Inferior parietal cortex (tissue), 1 donor: ENCODE measurements at regions not wholly inside any gene's neighbourhood (a gene's known extent, or its start where the extent isn't known, plus 50 kb on each side); places are given as distances from the start of the nearest gene placed in this dataset.
"Not testable (repeated sequence)": the region's sequence is repeated elsewhere in the genome, so short reads cannot be mapped to it uniquely, and the experiment has no call there.

ENCODE experiments used
- DNase-seq: peaks from one replicate; pipeline ENCODE4 v3.0.0-alpha.2; 2016; ENCODE audit errors: extremely low spot score

DNA sequence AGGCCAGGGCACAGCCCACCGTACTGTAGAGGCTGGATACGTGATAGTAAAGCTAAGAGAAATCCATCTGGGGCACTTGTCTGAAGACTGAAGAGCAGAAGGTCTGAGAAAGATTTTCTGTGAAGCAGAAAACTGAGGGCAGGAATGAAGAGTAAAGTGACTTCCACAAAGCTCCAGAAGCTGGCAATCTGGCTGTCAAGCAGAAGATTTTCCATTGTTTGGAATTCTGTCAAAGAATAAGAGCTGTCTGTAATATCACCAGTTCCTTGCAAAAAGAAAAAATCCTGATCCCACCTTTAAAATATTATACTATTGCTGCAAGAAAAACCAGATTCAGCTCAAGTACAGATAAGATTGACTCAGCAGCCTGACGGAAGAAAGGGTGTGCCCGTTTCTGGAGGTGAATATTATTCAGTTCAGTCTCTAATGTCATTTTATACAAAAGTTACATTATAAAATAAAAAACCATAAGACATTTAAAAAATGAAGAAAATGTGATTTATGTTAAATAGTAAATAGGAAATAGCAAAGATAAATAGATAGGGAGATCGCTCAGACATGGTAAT, 550.4 kb upstream of the SGO1 start:
- no peak for DNase-seq

DNA sequence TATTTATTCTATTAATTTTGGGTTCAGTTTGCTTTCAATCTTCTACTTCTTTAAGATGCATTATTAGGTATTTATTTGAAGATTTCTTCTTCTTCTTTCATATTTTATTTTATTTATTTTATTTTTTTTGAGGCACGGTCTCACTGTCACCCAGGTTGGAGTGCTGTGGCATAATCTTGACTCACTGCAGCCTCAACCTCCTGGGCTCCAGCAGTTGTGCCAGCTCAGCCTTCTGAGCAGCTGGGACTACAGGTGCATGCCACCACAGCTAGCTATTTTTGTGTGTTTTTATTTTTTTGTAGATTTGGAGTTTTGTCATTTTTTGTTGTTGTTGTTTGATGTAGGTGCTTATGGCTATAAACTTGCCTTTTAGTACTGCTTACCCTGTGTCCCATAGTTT, 543.2 kb upstream of the SGO1 start:
- DNase-seq: no peak

DNA sequence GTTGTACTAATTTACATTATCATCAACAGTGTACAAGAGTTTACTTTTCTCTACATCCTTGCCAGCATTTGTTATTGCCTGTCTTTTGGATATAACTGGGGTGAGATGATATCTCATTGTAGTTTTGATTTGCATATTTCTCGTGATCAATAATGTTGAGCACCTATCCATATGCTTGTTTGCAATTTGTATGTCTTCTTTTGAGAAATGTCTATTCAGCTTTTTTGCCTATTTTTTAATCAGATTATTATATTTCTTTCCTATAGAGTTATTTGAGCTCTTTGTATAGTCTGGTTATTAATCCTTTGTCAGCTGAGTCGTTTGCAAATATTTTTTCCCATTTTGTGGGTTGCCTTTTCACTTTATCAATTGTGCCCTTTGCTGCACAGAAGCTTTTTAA, 540.8 kb upstream of the SGO1 start:
- DNase-seq: no peak

DNA sequence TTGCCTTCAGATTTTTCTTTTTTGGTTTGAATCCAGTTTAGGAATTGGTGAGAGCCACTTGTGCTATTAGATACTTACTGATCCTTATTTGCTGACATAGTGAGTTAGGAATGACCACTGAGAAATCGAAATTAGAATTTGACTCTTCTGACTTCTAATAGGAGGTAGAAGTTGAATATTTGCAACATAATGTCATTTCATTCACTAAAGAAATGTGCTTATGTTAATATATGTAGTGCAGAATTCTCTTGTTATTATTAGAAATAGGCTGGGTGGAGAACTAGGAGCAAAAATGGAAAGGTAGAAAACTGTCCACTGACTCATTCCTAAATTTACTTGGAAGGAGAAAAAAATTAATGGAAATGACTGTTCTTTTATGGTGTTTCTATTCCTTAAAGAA, 538.2 kb upstream of the SGO1 start:
- DNase-seq: no peak

DNA sequence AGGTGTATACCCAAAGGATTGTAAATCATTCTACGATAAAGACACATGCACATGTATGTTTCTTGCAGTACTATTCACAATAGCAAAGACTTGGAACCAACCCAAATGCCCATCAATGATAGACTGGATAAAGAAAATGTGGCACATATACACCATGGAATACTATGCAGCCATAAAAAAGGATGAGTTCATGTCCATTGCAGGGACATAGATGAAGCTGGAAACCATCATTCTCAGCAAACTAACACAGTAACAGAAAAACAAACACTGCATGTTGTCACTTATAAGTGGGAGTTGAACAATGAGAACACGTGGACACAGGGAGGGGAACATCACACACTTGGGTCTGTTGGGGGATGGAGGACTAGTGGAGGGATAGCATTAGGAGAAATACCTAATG, 530.4 kb upstream of the SGO1 start:
- DNase-seq: not testable (repeated sequence)

DNA sequence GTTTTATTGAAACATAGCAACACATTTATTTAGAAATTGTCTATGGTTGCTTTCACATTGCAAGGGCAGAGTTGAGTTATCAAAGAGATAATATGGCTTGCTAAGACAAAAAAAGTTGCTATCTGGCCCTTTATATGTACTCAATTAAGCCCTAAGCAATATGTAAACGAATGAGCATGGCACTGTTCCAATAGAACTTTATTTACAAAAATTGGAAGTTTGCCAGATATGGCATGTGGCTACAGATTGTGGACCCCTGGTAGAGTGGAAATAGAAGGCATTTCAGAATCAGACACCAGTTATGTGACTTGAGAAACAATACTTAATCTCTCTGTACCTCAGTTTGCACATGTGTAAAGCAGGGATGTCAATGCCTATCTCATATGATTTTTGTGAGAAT, 515.6 kb upstream of the SGO1 start:
- DNase-seq: no peak

DNA sequence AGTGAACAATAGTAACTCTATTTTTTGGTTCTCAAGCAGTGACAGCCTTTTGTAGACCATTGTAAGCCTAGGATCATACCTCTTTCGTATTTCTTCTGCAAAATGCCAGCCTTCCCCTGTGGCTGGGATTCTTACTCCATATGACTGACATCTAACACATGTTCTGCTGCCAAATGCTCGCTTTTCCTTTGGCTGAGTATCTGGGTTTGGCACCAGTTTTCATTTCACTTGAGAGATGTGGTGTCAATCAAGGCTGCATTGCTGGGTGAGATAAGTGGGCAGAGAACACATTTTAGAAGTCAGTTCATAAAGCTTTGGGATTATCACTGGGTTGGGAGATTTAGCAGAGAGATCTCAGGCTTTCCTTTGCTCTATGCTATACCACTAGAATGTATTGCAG, 514.7 kb upstream of the SGO1 start:
- no peak for DNase-seq

DNA sequence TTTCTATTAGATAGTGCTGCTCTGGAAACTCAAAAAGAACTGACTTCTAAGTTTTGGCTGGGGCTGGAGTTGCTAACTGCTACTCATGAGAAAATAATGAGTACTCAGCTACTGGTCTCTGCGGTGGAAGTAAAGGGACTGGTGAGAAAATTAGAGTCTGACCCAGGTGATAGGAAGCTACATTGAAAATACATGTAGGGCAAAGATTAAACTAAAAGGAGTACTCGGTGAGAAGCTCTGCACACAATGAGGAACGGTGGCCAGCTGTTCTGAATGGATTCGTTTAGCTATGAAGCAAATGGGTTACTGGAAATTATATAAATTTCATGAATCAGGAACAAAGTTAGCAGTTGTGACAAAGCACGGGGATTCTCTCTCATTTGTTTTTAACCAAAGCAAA, 512.9 kb upstream of the SGO1 start:
- no peak for DNase-seq

DNA sequence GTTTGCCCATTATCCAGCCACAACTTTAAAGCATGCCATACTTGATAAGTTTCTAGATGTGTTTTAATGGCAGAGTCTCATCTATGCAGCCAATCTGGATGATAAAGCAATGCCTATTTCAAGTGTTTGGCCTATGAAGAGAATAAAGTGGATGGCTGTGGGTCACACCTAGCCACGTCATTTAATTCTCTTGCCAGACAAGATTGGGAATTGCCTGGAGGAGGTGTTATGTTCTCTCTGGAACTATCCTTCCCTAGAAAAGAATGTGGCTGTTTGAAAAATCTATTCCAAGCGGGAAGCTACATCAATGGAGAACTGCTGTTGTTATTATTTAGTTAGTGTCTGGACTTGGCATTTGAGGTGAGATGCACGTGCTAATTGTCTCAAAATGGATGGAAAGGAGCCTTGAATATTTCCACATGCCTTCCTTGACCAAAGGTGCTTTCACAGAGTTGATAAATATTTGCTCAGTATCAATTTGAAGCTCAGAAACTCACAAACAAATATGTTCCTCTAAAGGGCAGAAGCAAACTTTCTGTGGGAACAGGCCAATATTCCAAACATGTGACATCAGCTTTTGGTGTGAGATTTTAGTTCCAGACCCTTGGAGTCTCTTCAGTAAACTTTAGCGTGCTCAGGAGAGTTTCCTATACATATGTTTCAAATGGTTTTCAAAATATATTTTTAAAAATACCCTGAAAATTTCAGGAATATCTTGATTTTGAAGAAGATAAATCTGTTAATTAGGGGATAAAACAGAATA, 510.6 kb upstream of the SGO1 start:
- no peak for DNase-seq

DNA sequence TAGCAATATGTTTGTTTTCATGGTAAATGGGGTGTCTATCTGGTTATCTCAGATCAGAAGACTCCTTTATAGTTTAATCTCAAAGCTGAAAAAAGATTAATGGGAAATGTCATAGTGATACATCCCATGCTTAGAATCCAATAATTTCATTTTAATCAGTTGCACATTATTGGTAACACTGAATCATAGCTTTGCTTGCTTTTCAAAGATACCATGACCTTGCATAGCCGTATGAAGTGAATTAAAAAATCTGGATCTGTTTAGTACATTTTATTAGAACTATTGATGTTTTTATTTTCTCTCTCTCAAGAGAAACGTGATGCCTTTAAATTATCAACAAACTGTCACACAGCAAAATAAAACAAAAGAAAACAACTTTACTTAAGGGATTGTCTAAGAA, 506.7 kb upstream of the SGO1 start:
- DNase-seq: no peak

DNA sequence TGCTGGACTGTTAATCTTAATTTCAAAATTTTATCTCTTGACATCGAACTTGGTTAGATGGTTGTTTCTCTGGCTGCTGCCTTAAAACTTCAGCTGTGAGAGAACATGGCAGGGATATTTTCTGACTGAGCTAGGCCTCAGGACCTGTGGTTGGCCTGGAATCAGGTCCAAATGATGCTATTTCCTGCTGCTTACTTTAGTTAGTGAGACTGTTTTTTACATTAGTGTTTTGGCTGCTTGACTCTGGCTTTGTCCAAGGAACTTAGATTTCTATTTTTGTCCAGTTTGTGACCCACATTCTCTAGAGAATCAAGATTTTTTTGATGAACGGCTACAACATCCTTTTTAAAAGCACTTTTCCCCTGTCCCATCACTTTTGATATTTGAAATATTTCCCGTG, 497.9 kb upstream of the SGO1 start:
- DNase-seq: no peak

DNA sequence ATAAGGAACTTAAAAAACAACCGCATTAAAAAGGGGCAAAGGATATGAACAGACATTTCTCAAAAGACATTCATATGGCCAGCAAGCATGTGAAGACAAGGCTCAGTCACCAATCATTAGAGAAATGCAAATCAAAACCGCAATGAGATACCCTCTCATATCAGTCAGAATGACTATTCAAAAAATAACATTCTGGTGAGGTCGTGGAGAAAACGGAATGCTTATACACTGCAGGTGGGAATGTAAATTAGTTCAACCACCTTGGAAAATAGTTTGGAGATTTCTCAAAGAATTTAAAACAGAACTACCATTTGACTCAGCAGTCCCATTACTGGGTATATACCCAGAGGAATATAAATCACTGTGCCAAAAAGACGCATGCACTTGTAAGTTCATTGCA, 496.6 kb upstream of the SGO1 start:
- DNase-seq: no peak

DNA sequence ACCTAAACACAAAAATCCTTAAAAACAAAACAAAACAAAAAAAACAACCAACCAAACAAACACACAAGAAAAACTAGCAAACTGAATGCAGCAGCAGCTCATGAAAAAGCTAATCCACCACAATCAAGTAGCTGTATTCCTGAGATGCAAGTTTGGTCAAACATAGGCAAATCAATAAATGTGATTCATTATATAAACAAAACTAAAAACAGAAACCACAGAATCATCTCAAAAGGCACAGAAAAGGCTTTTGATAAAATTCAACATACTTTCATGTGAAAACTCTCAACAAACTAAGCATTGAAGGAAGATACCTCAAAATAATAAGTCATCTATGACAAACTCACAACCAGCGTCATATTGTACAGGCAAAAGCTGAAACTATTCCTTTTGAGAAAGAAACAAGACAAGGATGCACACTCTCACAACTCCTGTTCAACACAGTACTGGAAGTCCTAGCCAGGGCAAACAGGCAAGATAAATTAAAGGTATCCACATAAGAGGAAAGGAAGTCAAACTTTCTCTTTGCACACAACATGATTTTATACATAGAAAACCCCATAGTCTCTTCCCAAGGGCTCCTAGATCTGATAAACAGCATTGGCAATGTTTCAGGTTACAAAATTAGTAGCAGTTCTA, 495.1 kb upstream of the SGO1 start:
- DNase-seq: no peak

DNA sequence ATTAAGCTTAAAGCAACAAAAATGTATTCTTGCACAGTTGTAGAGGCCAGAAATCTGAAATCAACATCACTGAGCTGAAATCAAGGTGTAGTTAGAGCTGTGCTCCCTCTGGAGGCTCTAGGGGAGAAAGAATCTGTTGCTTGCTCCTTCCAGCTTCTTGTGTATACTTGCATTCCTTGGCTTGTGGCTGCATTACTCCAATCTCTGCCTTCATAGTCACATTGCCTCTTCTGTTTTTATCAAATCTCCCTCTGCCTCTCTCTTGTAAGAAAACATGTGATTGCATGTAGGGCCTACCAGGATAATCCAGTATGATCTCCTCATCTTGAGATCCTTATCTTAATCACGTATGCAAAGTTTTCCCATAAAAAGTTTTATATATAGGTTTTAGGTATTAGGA, 487.9 kb upstream of the SGO1 start:
- DNase-seq: no peak

DNA sequence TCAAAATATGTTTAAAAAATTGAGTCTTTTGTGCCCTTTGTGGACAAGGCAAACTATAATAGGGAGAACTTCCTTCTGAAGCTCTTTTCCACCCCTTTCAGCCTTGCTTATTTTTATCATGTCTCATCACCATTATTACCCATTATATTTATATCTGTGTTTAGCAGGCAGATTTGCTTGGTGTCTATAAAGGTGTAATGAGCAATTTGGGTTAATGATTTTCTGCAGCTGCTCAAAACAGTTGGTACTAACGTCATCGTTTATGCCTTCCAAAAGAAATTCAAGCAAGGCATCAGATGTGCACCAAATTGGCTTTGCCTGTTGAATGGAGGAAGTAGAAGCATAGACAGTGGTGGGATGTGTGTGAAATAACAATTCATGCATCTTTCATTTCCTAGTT, 483.7 kb upstream of the SGO1 start:
- DNase-seq: peak; percentile 28

DNA sequence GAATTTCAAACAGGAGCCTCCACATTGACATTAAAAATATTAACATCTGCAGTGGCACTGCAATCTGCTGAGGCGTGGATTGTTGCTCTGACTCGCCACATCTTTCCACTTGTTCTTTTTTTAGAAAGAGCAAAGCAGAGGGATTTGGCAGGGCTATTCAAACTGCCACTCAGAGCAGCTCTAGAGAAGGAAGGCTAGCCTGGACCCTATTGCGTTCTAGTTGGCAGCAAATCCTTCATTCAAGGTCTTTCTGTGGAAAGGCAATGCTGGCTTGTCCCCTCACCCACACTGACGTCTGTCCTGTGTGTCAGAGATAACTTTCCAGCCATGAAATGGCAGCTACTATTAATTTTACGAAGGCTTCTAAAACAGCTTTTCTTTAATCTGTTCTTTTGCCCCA, 483.2 kb upstream of the SGO1 start:
- DNase-seq: peak; percentile 45

DNA sequence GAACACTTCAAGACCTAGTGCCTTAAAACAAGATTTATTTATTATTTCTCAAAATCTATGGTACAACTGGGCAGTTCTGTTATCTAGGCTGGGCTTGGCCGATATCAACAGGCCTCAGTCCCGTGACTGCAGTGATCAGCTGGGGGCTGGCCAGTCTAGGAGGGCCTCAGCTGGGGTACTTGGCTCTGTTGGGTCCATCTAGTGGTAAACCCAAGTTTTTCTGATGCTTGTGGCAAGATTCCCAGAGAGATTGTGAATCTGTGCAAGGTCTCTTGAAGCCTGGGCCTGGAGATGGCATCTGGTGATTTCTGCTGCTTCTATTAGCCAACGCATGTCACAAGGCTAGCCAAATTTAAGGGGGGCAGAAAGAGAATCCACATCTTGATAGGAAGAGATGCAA, 482.4 kb upstream of the SGO1 start:
- no peak for DNase-seq

DNA sequence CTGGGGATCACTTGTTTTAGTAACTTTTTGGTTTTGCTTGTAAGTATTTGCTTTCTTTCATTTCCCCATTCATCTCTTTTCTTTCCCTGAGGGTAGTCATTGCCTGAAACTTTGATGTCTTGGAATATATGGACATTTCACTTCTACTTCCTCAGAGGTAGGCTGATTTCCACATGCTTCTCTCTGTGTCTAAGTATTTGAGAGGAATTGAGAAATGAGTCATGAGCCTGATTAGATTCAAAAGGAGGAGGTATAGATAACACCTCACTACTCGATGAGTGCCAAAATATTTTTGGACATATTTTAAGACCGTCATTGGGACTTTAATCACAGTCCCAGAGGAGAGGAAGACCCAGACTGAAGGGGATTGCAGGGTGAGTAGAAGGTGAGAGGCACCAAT, 480.1 kb upstream of the SGO1 start:
- DNase-seq: no peak

DNA sequence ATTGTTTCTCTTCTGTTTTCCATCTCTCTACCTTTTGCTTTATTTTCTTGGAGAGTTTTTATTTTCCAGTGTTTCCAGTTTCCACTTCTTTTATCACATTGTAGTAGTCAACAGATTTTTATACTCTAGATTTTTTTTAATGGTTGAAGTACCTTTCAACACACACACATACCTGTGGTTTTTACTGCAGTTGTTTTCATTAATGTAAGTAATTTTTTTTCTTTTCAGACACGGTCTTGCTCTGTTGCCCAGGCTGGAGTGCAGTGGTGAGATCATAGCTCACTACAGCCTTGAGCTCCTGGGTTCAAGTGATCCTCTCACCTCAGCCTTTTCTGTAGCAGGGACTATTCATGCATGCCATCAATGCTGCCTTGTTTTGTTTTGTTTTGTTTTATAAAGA, 472.5 kb upstream of the SGO1 start:
- DNase-seq: no peak

DNA sequence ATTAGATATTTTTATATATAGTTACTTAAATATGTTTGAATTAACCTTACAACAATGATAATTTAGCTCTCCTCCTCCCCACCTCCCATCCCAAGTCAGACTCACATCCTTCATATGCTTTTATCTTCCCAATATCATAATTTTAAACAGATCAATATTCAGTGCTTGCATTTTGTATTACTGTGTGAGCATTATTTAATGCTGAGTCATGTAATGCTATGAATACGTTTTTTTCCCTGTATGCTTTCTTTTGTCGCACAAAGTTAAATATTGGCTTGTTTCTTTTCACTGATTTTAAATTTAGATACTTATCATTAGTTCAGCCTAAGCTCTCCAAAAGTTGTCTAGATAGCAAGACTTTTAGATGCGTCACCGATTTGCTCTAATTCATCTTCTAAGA, 471.6 kb upstream of the SGO1 start:
- DNase-seq: no peak

DNA sequence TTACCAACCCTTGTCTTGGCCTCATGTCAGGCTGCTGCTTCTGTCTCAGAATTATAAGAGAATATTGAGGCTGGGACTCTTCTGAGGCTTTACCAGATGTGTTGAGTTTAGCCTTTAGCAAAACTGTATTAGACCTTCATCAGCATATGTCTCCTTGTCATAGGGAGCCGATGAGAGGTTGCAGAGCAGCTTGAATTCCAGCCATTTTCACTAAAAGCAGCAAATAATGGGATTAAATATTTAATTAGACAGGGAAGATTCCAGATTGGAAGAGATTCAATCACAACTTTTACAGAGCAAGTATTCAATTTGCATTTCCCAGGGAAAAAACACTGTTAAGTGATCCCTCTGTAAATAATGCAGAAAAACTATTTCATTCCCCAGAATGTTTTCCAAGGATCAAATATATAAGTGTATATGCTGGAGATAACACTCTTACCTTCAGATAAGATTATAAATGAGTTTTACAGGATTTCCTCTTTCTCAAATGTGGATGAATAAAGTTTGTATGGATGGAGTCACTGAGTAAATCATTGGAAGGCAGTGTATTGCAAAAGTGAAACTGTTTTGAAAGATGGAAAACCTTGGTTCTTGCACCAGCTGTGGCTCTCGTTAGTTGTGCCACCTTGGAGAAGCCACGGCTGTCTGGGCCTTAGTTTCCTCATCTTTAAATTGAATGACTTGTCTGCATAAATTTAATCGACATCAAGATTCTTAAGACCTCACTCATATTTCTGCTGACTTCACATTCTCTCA, 466.4 kb upstream of the SGO1 start:
- no peak for DNase-seq

DNA sequence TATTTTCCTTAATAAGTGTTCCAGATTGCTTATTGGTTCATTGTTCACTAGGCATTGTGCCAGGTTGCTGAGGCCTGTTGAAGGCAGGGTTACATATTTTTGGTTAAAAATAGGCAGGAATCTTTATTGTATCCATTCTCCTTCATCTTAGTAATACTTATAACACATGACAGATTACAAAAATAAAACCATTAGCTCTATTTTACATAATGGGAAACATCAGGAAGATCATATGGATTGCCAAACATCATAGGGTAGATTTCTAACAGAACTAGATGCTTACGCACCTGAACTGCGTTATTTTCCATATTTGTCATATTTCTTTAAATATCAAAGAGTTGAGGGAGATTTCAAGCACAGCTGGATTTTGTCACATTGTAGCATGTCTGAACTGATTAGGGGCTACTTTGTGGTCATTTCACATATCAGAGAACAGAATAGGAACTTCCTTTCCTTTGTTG, 462.9 kb upstream of the SGO1 start:
- no peak for DNase-seq

DNA sequence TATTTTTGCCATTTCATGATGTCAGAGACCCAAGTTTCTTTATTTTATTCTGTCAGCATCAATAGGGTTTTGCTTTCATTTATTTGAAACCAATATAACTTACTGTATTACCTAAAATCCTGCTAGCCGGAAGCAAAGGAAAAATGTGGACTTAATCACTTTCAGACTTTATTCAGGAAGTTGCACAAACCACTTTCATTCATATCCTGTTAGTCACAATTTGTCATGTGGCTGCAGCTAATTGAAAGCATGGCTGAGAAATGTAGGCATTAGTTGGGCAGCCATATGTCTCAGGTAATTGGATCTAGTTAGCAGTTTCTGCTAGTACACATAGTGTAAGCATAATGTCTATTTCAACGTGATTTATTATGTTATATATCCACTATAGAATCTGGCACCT, 462.3 kb upstream of the SGO1 start:
- no peak for DNase-seq
